Heart right ventricle (tissue), 16 donors: ENCODE measurements at regions not wholly inside any gene's neighbourhood (a gene's known extent, or its start where the extent isn't known, plus 50 kb on each side); places are given as distances from the start of the nearest gene placed in this dataset.

Experiments
- ATAC-seq, 8 donors: fragments of 200-7000 bp; cut with Tn5 transposase; one replicate each; pipeline ENCODE4 v1.9.1; 2020; ENCODE audit warnings: mild to moderate bottlenecking in 8 of 8, moderate library complexity in 8 of 8, moderate number of reproducible peaks in 1 of 8
- DNase-seq, 2 donors: peaks; one replicate each; pipeline ENCODE4 v3.0.0-alpha.2; 2020
- H3K27ac ChIP-seq, 10 donors: fragments of 200-600 bp; sonication (generic) in 2 of 10; one replicate each; pipeline versions ENCODE4 v1.5.0 to v1.8.0; 2020 to 2022; ENCODE audit warnings: mild to moderate bottlenecking in 3 of 10
- H3K27me3 ChIP-seq, 7 donors: fragments of 200-600 bp; one replicate each; pipeline ENCODE4 v1.8.0; 2021 to 2022; ENCODE audit warnings: mild to moderate bottlenecking in 2 of 7
- H3K36me3 ChIP-seq, 9 donors: fragments of 200-600 bp; sonication (generic) in 1 of 9; one replicate each; pipeline versions ENCODE4 v1.5.0 to v1.8.0; 2020 to 2022; ENCODE audit warnings: mild to moderate bottlenecking in 2 of 9
- H3K4me1 ChIP-seq, 9 donors: fragments of 200-600 bp; sonication (generic) in 1 of 9; one replicate each; pipeline versions ENCODE4 v1.5.0 to v1.8.0; 2020 to 2022; ENCODE audit warnings: mild to moderate bottlenecking in 4 of 9
- H3K4me3 ChIP-seq, 10 donors: fragments of 200-600 bp; sonication (generic) in 2 of 10; one replicate each; pipeline versions ENCODE4 v1.5.0 to v1.8.0; 2020 to 2022; ENCODE audit warnings: mild to moderate bottlenecking in 7 of 10, moderate library complexity in 2 of 10
- H3K9me3 ChIP-seq, 11 donors: fragments of 200-600 bp in 10 of 11; sonication (generic) in 2 of 11; one replicate each; pipeline versions ENCODE4 v1.5.0 to v1.8.0; 2013 to 2022; ENCODE audit warnings: mild to moderate bottlenecking in 2 of 11, control low read depth in 1 of 11, moderate library complexity in 1 of 11
- CTCF ChIP-seq, 9 donors: fragments of 200-600 bp; sonication (generic) in 2 of 9; IDR thresholded peaks; one replicate each; pipeline versions ENCODE4 v1.5.0 to v1.8.0; 2021 to 2022; ENCODE audit warnings: antibody characterized with exemption in 9 of 9, mild to moderate bottlenecking in 5 of 9, moderate library complexity in 1 of 9
- WGBS, 2 donors: extraction: QIAGEN DNeasy Blood & Tissue Kit; methylation state at CpG; one replicate each; pipeline ENCODE4 v1.1.7; 2013; ENCODE audit warnings: inconsistent platforms in 1 of 2; 5-methylcytosine and 5-hydroxymethylcytosine counted together
- intact Hi-C, 10 donors: fragments of 100-400 bp; cut with DNase I; formaldehyde crosslinking; loops; one replicate each; pipeline versions ENCODE4 v1.11.1 to v1.14.2; 2022
- donor health status: Arrhythmogenic right ventricular cardiomyopathy.
- donor health status: ischemic (EF 13 %, LVEDD 7.1; RV severe dilation, severe dysfunction).
- donor health status: healthy with polysubstance abuse.
- donor health status: DM: no; HTN: yes; CAD: no.
- donor health status: DM: no; HTN: no; CAD: no.
- donor health status: ischemic (EF 25% LVEDD 6.9; RV normal size, moderate dysfunction).
- donor health status: ischemic (EF 25% LVEDD 5.7; RV mildly dilated, moderate dysfunction).
- donor health status: healthy.
- donor health status: DM: yes; HTN: yes; CAD: no.
- donor health status: Ischemic cardiomyopathy.
- donor health status: ischemic (EF 35%, LVEDD 5.7; RV mildly dilated, moderate dysfunction).
- donor health status: nonischemic (EF 11% LVEDD 7.7; RV severe dilation, severe dysfunction).
- donor health status: DM: yes; HTN: yes; CAD: no.
- donor health status: PGD.
- donor health status: ischemic (EF 29% LVEDD 5.4; RV normal size, mild dysfunction).
- donor health status: nonischemic (EF 23%, LVEDD 6.1; RV moderate dilation, normal function).

GRCh38 chr6:2593167-2593566 lies 157.6 kb downstream of the MYLK4 start:
- Histone ChIP-seq H3K9me3 (peaks cover 0 to 2% (median 0%) of the 10 kb centered on the region in 11 donors), H3K27ac (no peak overlapping the region), H3K4me1 (no peaks in the 10 kb centered on the region), H3K27me3 (no peaks in the 10 kb centered on the region), H3K4me3 (no peak overlapping the region), H3K36me3 (no peaks in the 10 kb centered on the region)
- WGBS, 2 donors = 96 to 97% methylated on average over 6 of the region's 6 CpGs
- no peak for DNase-seq
- intact Hi-C loops = no loop called here
- no peak for TF ChIP-seq CTCF (IDR thresholded peaks at IDR 0.05)
- no peak for ATAC-seq

GRCh38 chr6:2589171-2589661 lies 161.5 kb downstream of the MYLK4 start:
- intact Hi-C loops = no loop called here
- 88 to 92% methylated on average over 8 of the region's 8 CpGs for WGBS, 2 donors

GRCh38 chr6:2583459-2583858 lies 167.3 kb downstream of the MYLK4 start:
- DNase-seq = no peak
- ATAC-seq = no peak
- 60 to 63% methylated on average over 4 of the region's 4 CpGs for WGBS, 2 donors
- intact Hi-C loops = no loop called here
- no peaks in the 10 kb centered on the region for H3K36me3 ChIP-seq
- no peak overlapping the region for H3K4me3 ChIP-seq
- no peaks in the 10 kb centered on the region for H3K27me3 ChIP-seq
- H3K27ac ChIP-seq = no peak overlapping the region
- peaks cover 0 to 40% (median 0%) of the 10 kb centered on the region in 11 donors for H3K9me3 ChIP-seq
- TF ChIP-seq CTCF (IDR thresholded peaks at IDR 0.05) = no peak
- H3K4me1 ChIP-seq = peaks cover 0 to 10% (median 4%) of the 10 kb centered on the region in 9 donors

More at GRCh38 chr6:2589171-2589661, 161.5 kb downstream of the MYLK4 start:
- Histone ChIP-seq H3K36me3 (no peaks in the 10 kb centered on the region), H3K4me1 (no peaks in the 10 kb centered on the region), H3K9me3 (peaks cover 0 to 34% (median 0%) of the 10 kb centered on the region in 11 donors), H3K27ac (no peak overlapping the region), H3K27me3 (no peaks in the 10 kb centered on the region), H3K4me3 (no peak overlapping the region)
- no peak for DNase-seq
- TF ChIP-seq CTCF (IDR thresholded peaks at IDR 0.05) = no peak
- no peak for ATAC-seq

- no peak for ATAC-seq
- WGBS, 2 donors = 85 to 91% methylated on average over 6 of the region's 6 CpGs
- no peak overlapping the region for H3K4me3 ChIP-seq
- intact Hi-C loops = no loop called here
- TF ChIP-seq CTCF (IDR thresholded peaks at IDR 0.05) = no peak
- no peaks in the 10 kb centered on the region for H3K27me3 ChIP-seq
- H3K9me3 ChIP-seq = peaks cover 0 to 33% (median 0%) of the 10 kb centered on the region in 11 donors
- DNase-seq = no peak
- H3K4me1 ChIP-seq = peaks cover 0 to 10% (median 4%) of the 10 kb centered on the region in 9 donors
- no peak overlapping the region for H3K27ac ChIP-seq
- H3K36me3 ChIP-seq = no peaks in the 10 kb centered on the region
Observed at GRCh38 chr6:2582268-2582667, 168.5 kb downstream of the MYLK4 start.
